Activated CD4-positive, alpha-beta memory T cell treated with anti-CD3 and anti-CD28 coated beads for 36 hours (primary cell): ENCODE measurements at regions not wholly inside any gene's neighbourhood (a gene's known extent, or its start where the extent isn't known, plus 50 kb on each side); places are given as distances from the start of the nearest gene placed in this dataset.
"Not testable (repeated sequence)": the region's sequence is repeated elsewhere in the genome, so short reads cannot be mapped to it uniquely, and the experiment has no call there.

Experiments
- CTCF ChIA-PET: fragments of 350-600 bp; sonication (Branson Sonifier 250); formaldehyde crosslinking; loops from one replicate; lab custom pipeline; 2021; ENCODE audit warnings: antibody characterized with exemption, inconsistent platforms; lab: Charles Lee
- POLR2A ChIA-PET: fragments of 350-600 bp; sonication (Branson Sonifier 250); formaldehyde crosslinking; loops from one replicate; lab custom pipeline; 2021; ENCODE audit warnings: antibody characterized with exemption; lab: Charles Lee
- DNase-seq: peaks from one replicate; pipeline ENCODE4 v3.0.0-alpha.2; 2020
- H3K27ac Mint-ChIP-seq: one replicate; pipeline ENCODE4 v1.8.0; 2021; ENCODE audit warnings: mixed read lengths
- H3K27me3 Mint-ChIP-seq: one replicate; pipeline ENCODE4 v1.8.0; 2021; ENCODE audit warnings: mixed read lengths
- H3K36me3 Mint-ChIP-seq: one replicate; pipeline ENCODE4 v1.8.0; 2021; ENCODE audit warnings: mixed read lengths
- H3K4me1 Mint-ChIP-seq: one replicate; pipeline ENCODE4 v1.8.0; 2021; ENCODE audit warnings: low read depth, mixed read lengths
- H3K4me3 Mint-ChIP-seq: one replicate; pipeline ENCODE4 v1.8.0; 2021; ENCODE audit warnings: mild to moderate bottlenecking, mixed read lengths
- H3K9me3 Mint-ChIP-seq: one replicate; pipeline ENCODE4 v1.8.0; 2021; ENCODE audit warnings: mixed read lengths
- intact Hi-C: fragments of 100-400 bp; cut with micrococcal nuclease; formaldehyde crosslinking; loops from one replicate; pipeline ENCODE4 v1.15.1; 2023

DNA sequence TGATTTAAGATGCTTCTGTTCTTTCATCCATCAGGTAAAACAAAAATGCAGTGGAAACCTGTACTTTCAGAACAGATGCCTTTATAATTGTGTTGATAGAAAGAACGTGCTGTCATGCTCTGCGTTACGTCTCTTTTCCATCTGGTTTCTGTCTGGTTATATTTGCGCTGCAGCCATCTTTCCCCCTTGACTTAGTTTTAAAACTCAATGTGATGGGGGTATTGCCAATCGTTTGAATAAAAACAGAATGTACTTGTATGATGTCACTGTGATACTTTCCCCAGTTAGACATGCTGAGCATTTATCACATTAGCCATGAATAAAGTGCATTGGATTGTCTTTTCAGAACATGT lies 508.6 kb downstream of the ADCYAP1 start:
- H3K4me3 Mint-ChIP-seq, result no peak overlapping the region
- CTCF ChIA-PET, result interaction anchor here (0.6 kb wide), 1 partner anchor 548 kb away, joined by 3 read pairs; no protein-coding TSS in a partner anchor
- H3K9me3 Mint-ChIP-seq, result peaks cover 5% of the 10 kb centered on the region
- DNase-seq, result no peak
- H3K4me1 Mint-ChIP-seq, result no peaks in the 10 kb centered on the region
- POLR2A ChIA-PET, result no interaction called here
- H3K27ac Mint-ChIP-seq, result no peak overlapping the region
- H3K36me3 Mint-ChIP-seq, result no peaks in the 10 kb centered on the region
- intact Hi-C loops, result no loop called here
- no peaks in the 10 kb centered on the region for H3K27me3 Mint-ChIP-seq

DNA sequence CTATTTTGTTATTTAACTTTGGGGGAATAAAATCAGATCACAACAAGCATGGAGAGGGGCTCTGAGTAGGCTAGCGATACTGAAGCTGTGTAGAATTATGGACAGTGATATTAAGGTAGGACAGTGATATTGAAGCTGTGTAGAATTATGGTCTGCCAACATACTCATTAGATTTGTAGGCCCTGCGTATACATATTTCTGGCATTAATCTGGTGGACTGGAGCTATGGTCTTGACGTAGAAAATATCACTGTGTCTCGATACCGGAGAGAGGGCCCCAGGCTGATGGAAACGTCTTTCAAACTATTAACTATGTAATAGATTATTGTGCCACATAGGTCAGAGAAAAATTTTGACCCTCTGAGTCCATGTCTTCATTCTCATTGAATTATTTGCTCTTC lies 511.4 kb downstream of the ADCYAP1 start:
- Mint-ChIP-seq H3K4me1 (no peaks in the 10 kb centered on the region), H3K9me3 (no peaks in the 10 kb centered on the region), H3K4me3 (no peak overlapping the region), H3K27ac (no peak overlapping the region), H3K36me3 (no peaks in the 10 kb centered on the region), H3K27me3 (no peaks in the 10 kb centered on the region)
- intact Hi-C loops, result no loop called here
- DNase-seq, result no peak
- ChIA-PET CTCF (no interaction called here), POLR2A (no interaction called here)

DNA sequence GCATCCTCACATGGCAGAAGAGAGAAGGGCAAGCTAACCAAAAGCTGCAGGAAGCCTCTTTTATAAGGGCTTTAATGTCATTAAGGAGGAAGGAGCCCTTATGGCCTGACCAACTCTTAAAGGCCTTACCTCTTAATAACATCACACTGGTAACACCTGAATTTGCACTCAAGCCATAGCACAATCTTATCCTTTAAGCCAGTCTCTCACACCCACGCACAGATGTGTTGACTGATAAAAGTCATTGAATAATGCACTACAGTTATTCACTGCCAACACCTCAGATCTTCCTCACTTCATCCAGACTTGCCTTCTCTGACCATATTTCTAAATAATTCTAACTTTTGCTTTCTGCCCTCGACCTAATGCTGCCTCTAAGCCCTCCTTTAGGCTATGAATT lies 516.8 kb downstream of the ADCYAP1 start:
- no peaks in the 10 kb centered on the region for H3K27me3 Mint-ChIP-seq
- intact Hi-C loops, result no loop called here
- no peak overlapping the region for H3K4me3 Mint-ChIP-seq
- no peaks in the 10 kb centered on the region for H3K9me3 Mint-ChIP-seq
- H3K4me1 Mint-ChIP-seq, result no peaks in the 10 kb centered on the region
- H3K36me3 Mint-ChIP-seq, result no peaks in the 10 kb centered on the region
- DNase-seq, result no peak
- no peak overlapping the region for H3K27ac Mint-ChIP-seq
- ChIA-PET CTCF (no interaction called here), POLR2A (no interaction called here)

- Mint-ChIP-seq H3K36me3 (no peaks in the 10 kb centered on the region), H3K4me3 (no peak overlapping the region), H3K27me3 (no peaks in the 10 kb centered on the region), H3K4me1 (no peaks in the 10 kb centered on the region), H3K27ac (no peak overlapping the region), H3K9me3 (no peaks in the 10 kb centered on the region)
- CTCF ChIA-PET, result no interaction called here
- DNase-seq, result no peak
- POLR2A ChIA-PET, result no interaction called here
- intact Hi-C loops, result no loop called here
Measured at GRCh38 chr18:1422634-1423033, 518.0 kb downstream of the ADCYAP1 start.

DNA sequence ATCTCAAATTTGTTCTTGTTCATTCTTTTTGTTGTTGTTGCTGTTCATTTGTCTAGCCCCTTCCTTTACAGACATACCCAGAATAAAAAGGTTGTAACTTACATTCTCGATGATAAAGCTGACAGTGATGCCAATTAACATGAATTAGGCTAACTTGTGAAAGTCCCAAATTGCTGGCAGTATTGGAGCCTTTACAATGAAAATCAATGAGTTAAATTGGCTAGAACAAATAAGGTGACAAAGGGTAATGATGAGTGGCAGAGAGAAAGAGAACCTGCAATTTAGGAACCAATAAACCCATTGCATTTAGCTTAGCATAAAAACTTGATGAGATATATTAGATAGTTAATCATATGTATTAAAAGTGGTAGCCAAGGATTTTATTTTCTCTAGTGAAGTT lies 521.0 kb downstream of the ADCYAP1 start:
- no peaks in the 10 kb centered on the region for H3K27me3 Mint-ChIP-seq
- CTCF ChIA-PET, result no interaction called here
- no peak overlapping the region for H3K27ac Mint-ChIP-seq
- H3K4me1 Mint-ChIP-seq, result no peaks in the 10 kb centered on the region
- no peak overlapping the region for H3K4me3 Mint-ChIP-seq
- intact Hi-C loops, result no loop called here
- no peaks in the 10 kb centered on the region for H3K9me3 Mint-ChIP-seq
- POLR2A ChIA-PET, result no interaction called here
- DNase-seq, result no peak
- H3K36me3 Mint-ChIP-seq, result no peaks in the 10 kb centered on the region

DNA sequence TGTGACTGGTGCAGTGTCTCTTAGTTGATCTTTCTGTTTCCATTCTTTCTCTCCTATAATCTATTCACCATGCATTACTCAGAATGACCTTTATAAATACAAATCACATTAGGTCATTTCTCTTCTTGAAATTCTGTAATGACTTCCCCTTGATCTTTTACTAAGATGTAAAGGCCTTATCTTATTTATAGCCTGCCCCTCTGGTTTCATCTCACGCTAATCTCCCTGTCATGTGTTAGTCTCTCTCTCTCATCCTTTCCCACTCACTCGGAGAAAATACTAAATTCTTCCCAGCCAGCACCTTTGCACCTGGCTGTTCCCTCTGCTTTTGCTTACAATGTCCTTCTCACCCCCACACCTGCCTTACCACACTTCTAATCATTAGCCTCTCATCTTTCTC lies 530.8 kb downstream of the ADCYAP1 start:
- Mint-ChIP-seq H3K4me3 (no peak overlapping the region), H3K36me3 (no peaks in the 10 kb centered on the region), H3K4me1 (no peaks in the 10 kb centered on the region), H3K27ac (no peak overlapping the region), H3K27me3 (no peaks in the 10 kb centered on the region), H3K9me3 (no peaks in the 10 kb centered on the region)
- intact Hi-C loops, result no loop called here
- DNase-seq, result no peak
- ChIA-PET CTCF (no interaction called here), POLR2A (no interaction called here)

GRCh38 chr18:1436199-1436598 lies 531.5 kb downstream of the ADCYAP1 start:
- Mint-ChIP-seq H3K9me3 (no peaks in the 10 kb centered on the region), H3K4me3 (no peak overlapping the region), H3K27me3 (no peaks in the 10 kb centered on the region), H3K36me3 (no peaks in the 10 kb centered on the region), H3K4me1 (no peaks in the 10 kb centered on the region), H3K27ac (no peak overlapping the region)
- CTCF ChIA-PET, result no interaction called here
- intact Hi-C loops, result no loop called here
- DNase-seq, result no peak
- POLR2A ChIA-PET, result no interaction called here

- DNase-seq, result no peak
- Mint-ChIP-seq H3K4me3 (no peak overlapping the region), H3K36me3 (no peaks in the 10 kb centered on the region), H3K4me1 (no peaks in the 10 kb centered on the region), H3K9me3 (peaks cover 2% of the 10 kb centered on the region), H3K27ac (no peak overlapping the region), H3K27me3 (no peaks in the 10 kb centered on the region)
- intact Hi-C loops, result no loop called here
- ChIA-PET POLR2A (no interaction called here), CTCF (no interaction called here)
Measured at GRCh38 chr18:1438458-1438910, 533.8 kb downstream of the ADCYAP1 start.

DNA sequence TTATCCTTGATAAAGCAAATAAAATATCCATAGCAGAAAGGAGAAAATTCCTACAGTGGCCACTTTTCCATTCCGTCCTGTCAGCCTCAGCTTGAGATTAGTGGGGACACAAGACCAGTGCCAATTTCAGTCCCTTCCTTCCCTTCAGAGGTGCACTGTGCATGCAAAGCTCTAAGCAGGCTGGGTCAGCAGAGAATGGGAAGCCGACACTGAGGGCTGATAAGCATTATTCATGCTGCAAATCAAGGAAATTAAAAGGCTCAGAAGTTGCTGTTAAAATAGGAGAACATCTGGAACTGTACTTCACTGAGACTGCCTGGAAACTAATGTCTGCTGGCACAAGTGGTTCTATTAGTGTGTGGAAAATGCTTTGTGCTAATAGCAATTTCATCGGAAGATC lies 534.3 kb downstream of the ADCYAP1 start:
- POLR2A ChIA-PET, result no interaction called here
- no peaks in the 10 kb centered on the region for H3K36me3 Mint-ChIP-seq

DNA sequence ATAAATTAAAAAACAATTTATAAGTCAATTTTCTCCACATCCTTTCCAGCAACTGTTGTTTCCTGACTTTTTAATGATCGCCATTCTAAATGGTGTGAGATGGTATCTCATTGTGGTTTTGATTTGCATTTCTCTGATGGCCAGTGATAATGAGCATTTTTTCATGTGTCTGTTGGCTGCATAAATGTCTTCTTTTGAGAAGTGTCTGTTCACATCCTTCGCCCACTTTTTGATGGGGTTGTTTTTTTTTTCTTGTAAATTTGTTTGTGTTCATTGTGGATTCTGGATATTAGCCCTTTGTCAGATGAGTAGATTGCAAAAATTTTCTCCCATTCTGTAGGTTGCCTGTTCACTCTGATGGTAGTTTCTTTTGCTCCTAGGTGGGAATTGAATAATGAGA lies 539.4 kb downstream of the ADCYAP1 start:
- DNase-seq, H3K36me3 Mint-ChIP-seq, intact Hi-C loops, H3K4me1 Mint-ChIP-seq, H3K9me3 Mint-ChIP-seq, POLR2A ChIA-PET, CTCF ChIA-PET, H3K27ac Mint-ChIP-seq, H3K27me3 Mint-ChIP-seq, H3K4me3 Mint-ChIP-seq: not testable (repeated sequence)

More for the DNA sequence above, 534.3 kb downstream of the ADCYAP1 start:
- Mint-ChIP-seq H3K27me3 (no peaks in the 10 kb centered on the region), H3K4me1 (no peaks in the 10 kb centered on the region), H3K27ac (no peak overlapping the region), H3K9me3 (peaks cover 2% of the 10 kb centered on the region), H3K4me3 (no peak overlapping the region)
- intact Hi-C loops, result no loop called here
- DNase-seq, result no peak
- CTCF ChIA-PET, result no interaction called here

DNA sequence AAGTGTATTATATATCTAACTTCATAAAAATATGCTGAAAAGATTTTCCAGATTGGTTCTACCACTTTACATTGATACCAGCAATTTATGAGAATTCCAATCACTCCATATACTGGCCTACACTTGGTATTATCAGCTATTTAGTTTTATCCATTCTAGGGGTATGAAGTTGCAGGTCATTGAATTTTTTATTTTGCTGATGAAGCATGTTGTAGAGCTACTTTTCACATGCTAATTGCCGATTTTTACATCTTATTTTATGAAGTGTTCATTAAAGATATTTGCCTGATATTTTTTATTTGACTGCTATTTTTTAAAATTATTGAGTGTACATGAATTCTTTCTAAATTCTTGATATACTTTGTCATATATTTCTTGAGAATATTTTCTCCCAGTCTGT lies 542.1 kb downstream of the ADCYAP1 start:
- H3K27me3 Mint-ChIP-seq, result no peaks in the 10 kb centered on the region
- no peaks in the 10 kb centered on the region for H3K4me1 Mint-ChIP-seq
- ChIA-PET CTCF (no interaction called here), POLR2A (no interaction called here)
- H3K9me3 Mint-ChIP-seq, result peaks cover 4% of the 10 kb centered on the region
- no peak overlapping the region for H3K27ac Mint-ChIP-seq
- no peak for DNase-seq
- no peaks in the 10 kb centered on the region for H3K36me3 Mint-ChIP-seq
- intact Hi-C loops, result no loop called here
- H3K4me3 Mint-ChIP-seq, result no peak overlapping the region

DNA sequence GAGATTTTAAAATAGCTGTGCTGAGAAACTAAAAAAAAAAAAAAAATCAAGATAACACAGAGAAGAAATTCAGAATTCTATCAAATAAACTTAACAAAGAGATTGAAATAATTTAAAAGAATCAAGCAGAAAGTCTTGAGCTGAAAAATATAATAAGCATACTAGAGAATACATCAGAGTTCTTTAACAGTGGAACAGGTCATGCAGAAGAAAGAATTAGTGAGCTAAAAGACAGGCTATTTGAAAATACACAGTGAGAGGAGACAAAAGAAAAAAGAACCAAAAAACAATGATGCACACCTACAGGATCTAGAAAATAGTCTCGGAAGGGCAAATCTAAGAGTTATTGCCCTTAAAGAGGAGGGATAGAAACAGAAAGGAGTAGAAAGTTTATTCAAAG lies 548.1 kb downstream of the ADCYAP1 start:
- CTCF ChIA-PET, result no interaction called here
- H3K36me3 Mint-ChIP-seq, result no peaks in the 10 kb centered on the region
- POLR2A ChIA-PET, result no interaction called here

GRCh38 chr18:1455605-1456004 lies 550.9 kb downstream of the ADCYAP1 start:
- intact Hi-C loops, result no loop called here
- no peak for DNase-seq
- ChIA-PET POLR2A (no interaction called here), CTCF (no interaction called here)
- Mint-ChIP-seq H3K36me3 (no peaks in the 10 kb centered on the region), H3K9me3 (peaks cover 26% of the 10 kb centered on the region), H3K4me1 (no peaks in the 10 kb centered on the region), H3K27ac (no peak overlapping the region), H3K27me3 (no peaks in the 10 kb centered on the region), H3K4me3 (no peak overlapping the region)

More for the DNA sequence above, 548.1 kb downstream of the ADCYAP1 start:
- no peaks in the 10 kb centered on the region for H3K4me1 Mint-ChIP-seq
- H3K27ac Mint-ChIP-seq, result no peak overlapping the region
- H3K27me3 Mint-ChIP-seq, result no peaks in the 10 kb centered on the region
- peaks cover 17% of the 10 kb centered on the region for H3K9me3 Mint-ChIP-seq
- no peak for DNase-seq
- intact Hi-C loops, result no loop called here
- no peak overlapping the region for H3K4me3 Mint-ChIP-seq
